Smooth muscle cell (in vitro differentiated cells): ENCODE measurements at regions not wholly inside any gene's neighbourhood (a gene's known extent, or its start where the extent isn't known, plus 50 kb on each side); places are given as distances from the start of the nearest gene placed in this dataset.

Experiments
- DNase-seq: peaks from one replicate; lab custom pipeline; 2025; ENCODE audit not compliant: unreplicated experiment; lab: John Stamatoyannopoulos, UW
- H2AFZ ChIP-seq: fragments of 200-600 bp; sonication (generic); 2 replicates; pipeline ENCODE4 v1.6.0; 2016; ENCODE audit warnings: antibody characterized with exemption, low read depth, mild to moderate bottlenecking
- H3F3A ChIP-seq: fragments of 200-600 bp; sonication (generic); 2 replicates; pipeline ENCODE4 v1.6.0; 2017; ENCODE audit warnings: antibody characterized with exemption, low read depth
- H3K27ac ChIP-seq: fragments of 200-600 bp; sonication (generic); 2 replicates; pipeline ENCODE4 v1.5.1; 2016; ENCODE audit warnings: low read depth, mild to moderate bottlenecking
- H3K27me3 ChIP-seq: fragments of 200-600 bp; sonication (generic); 2 replicates; pipeline ENCODE4 v1.6.1; 2016; ENCODE audit warnings: low read depth, mild to moderate bottlenecking
- H3K36me3 ChIP-seq: fragments of 200-600 bp; sonication (generic); 2 replicates; pipeline ENCODE4 v1.5.1; 2016; ENCODE audit warnings: low read depth
- H3K4me1 ChIP-seq: fragments of 200-600 bp; sonication (generic); 2 replicates; pipeline ENCODE4 v1.5.1; 2016; ENCODE audit warnings: low read depth
- H3K4me2 ChIP-seq: fragments of 200-600 bp; sonication (generic); 2 replicates; pipeline ENCODE4 v1.6.0; 2016; ENCODE audit warnings: mild to moderate bottlenecking
- H3K4me3 ChIP-seq: fragments of 200-600 bp; sonication (generic); 2 replicates; pipeline ENCODE4 v1.5.1; 2016; ENCODE audit warnings: mild to moderate bottlenecking
- H3K79me2 ChIP-seq: fragments of 200-600 bp; sonication (generic); 2 replicates; pipeline ENCODE4 v1.6.0; 2016; ENCODE audit warnings: low read depth, mild to moderate bottlenecking
- H3K9ac ChIP-seq: fragments of 200-600 bp; sonication (generic); 2 replicates; pipeline ENCODE4 v1.6.0; 2016; ENCODE audit warnings: low read depth
- H3K9me3 ChIP-seq: fragments of 200-600 bp; sonication (generic); replicated peaks from 2 replicates; pipeline ENCODE4 v1.5.1; 2016; ENCODE audit warnings: low read depth
- H4K20me1 ChIP-seq: fragments of 200-600 bp; sonication (generic); 2 replicates; pipeline ENCODE4 v1.6.0; 2016; ENCODE audit warnings: low read depth
- WGBS: methylation state at CpG from one replicate; pipeline ENCODE4 v1.1.7; 2016; ENCODE audit warnings: low lambda C conversion rate; 5-methylcytosine and 5-hydroxymethylcytosine counted together
- TF ChIP-seq, protein P1 (sequence below): fragments of 200-600 bp; sonication (generic); IDR thresholded peaks from 2 replicates; pipeline ENCODE4 v1.5.1; 2017; ENCODE audit warnings: borderline replicate concordance, mild to moderate bottlenecking, antibody characterized with exemption; ENCODE audit not compliant: insufficient read depth, poor library complexity, severe bottlenecking

DNA sequence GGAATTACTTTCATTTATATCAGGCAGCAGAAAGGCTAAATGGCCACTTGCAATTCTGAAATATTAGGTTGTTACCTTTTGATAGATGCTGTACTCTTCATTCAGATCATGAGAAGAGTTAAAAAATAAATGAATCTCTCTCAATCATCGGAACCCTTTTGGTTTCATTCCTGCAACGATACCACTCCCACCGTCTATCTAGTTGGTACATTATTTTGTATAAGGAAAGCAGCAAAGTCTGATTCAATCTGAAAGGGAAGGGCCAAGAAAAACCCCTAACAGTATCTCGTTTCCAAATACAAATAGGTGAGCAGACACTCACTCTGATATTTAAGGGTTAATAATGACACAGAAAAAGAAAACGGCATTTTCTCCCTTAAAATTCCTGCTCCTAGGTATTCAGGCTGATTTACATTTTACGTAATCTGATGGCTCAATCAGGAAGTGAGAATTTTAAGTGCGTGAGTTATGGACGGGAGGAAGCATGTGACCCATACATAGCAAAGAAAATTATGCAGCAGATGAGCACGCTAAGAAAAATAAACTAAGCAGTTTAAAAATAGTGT lies 209.4 kb upstream of the KLF14 start:
- DNase-seq = no peak
- no peak overlapping the region for H3K9ac ChIP-seq
- no peak overlapping the region for H2AFZ ChIP-seq
- no peaks in the 10 kb centered on the region for H3K27me3 ChIP-seq
- peaks cover 51% of the 10 kb centered on the region for H3K79me2 ChIP-seq
- no peaks in the 10 kb centered on the region for H3K36me3 ChIP-seq
- H3K4me3 ChIP-seq = no peak overlapping the region
- 75% methylated on average over 9 of the region's 9 CpGs for WGBS
- H3K4me1 ChIP-seq = peaks cover 9% of the 10 kb centered on the region
- TF ChIP-seq, protein P1, sequence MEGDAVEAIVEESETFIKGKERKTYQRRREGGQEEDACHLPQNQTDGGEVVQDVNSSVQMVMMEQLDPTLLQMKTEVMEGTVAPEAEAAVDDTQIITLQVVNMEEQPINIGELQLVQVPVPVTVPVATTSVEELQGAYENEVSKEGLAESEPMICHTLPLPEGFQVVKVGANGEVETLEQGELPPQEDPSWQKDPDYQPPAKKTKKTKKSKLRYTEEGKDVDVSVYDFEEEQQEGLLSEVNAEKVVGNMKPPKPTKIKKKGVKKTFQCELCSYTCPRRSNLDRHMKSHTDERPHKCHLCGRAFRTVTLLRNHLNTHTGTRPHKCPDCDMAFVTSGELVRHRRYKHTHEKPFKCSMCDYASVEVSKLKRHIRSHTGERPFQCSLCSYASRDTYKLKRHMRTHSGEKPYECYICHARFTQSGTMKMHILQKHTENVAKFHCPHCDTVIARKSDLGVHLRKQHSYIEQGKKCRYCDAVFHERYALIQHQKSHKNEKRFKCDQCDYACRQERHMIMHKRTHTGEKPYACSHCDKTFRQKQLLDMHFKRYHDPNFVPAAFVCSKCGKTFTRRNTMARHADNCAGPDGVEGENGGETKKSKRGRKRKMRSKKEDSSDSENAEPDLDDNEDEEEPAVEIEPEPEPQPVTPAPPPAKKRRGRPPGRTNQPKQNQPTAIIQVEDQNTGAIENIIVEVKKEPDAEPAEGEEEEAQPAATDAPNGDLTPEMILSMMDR = no peak
- H3K9me3 ChIP-seq = no peaks in the 10 kb centered on the region
- no peak overlapping the region for H3K4me2 ChIP-seq
- peaks cover 34% of the 10 kb centered on the region for H4K20me1 ChIP-seq
- no peak overlapping the region for H3K27ac ChIP-seq
- no peaks in the 10 kb centered on the region for H3F3A ChIP-seq

GRCh38 chr7:130943981-130944380 lies 210.0 kb upstream of the KLF14 start:
- Histone ChIP-seq H2AFZ (no peak overlapping the region), H3K36me3 (no peaks in the 10 kb centered on the region), H3K4me2 (no peak overlapping the region), H3F3A (no peaks in the 10 kb centered on the region), H3K27ac (no peak overlapping the region), H3K9ac (no peak overlapping the region), H4K20me1 (peaks cover 29% of the 10 kb centered on the region), H3K79me2 (peaks cover 55% of the 10 kb centered on the region), H3K27me3 (no peaks in the 10 kb centered on the region), H3K4me1 (peaks cover 9% of the 10 kb centered on the region), H3K4me3 (no peak overlapping the region), H3K9me3 (no peaks in the 10 kb centered on the region)
- TF ChIP-seq, protein P1 = no peak
- no peak for DNase-seq
- 93% methylated on average over 3 of the region's 3 CpGs for whole genome bisulfite sequencing

GRCh38 chr7:130944997-130945396 lies 211.0 kb upstream of the KLF14 start:
- no peaks in the 10 kb centered on the region for H3K9me3 ChIP-seq
- H3K4me1 ChIP-seq = peaks cover 2% of the 10 kb centered on the region
- no peak overlapping the region for H3K4me3 ChIP-seq
- no peaks in the 10 kb centered on the region for H3K36me3 ChIP-seq
- H2AFZ ChIP-seq = no peak overlapping the region
- no peak for DNase-seq
- H3K4me2 ChIP-seq = no peak overlapping the region
- H3K27ac ChIP-seq = no peak overlapping the region
- H3K9ac ChIP-seq = no peak overlapping the region
- H3K27me3 ChIP-seq = no peaks in the 10 kb centered on the region
- TF ChIP-seq, protein P1 = no peak
- peaks cover 66% of the 10 kb centered on the region for H3K79me2 ChIP-seq
- 95% methylated on average over 1 of the region's 1 CpG for WGBS
- H3F3A ChIP-seq = no peaks in the 10 kb centered on the region
- peaks cover 38% of the 10 kb centered on the region for H4K20me1 ChIP-seq

- Histone ChIP-seq H3K4me2 (no peak overlapping the region), H3K27me3 (no peaks in the 10 kb centered on the region), H3K79me2 (peaks cover 70% of the 10 kb centered on the region), H3K4me3 (no peak overlapping the region), H4K20me1 (peaks cover 39% of the 10 kb centered on the region), H3K27ac (no peak overlapping the region), H3K4me1 (no peaks in the 10 kb centered on the region), H3K9me3 (no peaks in the 10 kb centered on the region), H2AFZ (no peak overlapping the region), H3F3A (no peaks in the 10 kb centered on the region), H3K36me3 (no peaks in the 10 kb centered on the region), H3K9ac (no peak overlapping the region)
- WGBS = 94% methylated on average over 5 of the region's 5 CpGs
- no peak for DNase-seq
- TF ChIP-seq, protein P1 = no peak
Measured at GRCh38 chr7:130945411-130945811, 211.4 kb upstream of the KLF14 start.
